Lung (tissue), 11 donors: ENCODE measurements at regions not wholly inside any gene's neighbourhood (a gene's known extent, or its start where the extent isn't known, plus 50 kb on each side); places are given as distances from the start of the nearest gene placed in this dataset.

ENCODE experiments used
- ATAC-seq: fragments of 200-7000 bp; cut with Tn5 transposase; one replicate; pipeline ENCODE4 v1.9.1; 2020; ENCODE audit warnings: moderate number of reproducible peaks; ENCODE audit not compliant: insufficient read depth, low FRiP score
- DNase-seq, 3 donors: peaks; one replicate each; pipeline ENCODE4 v3.0.0-alpha.2; 2013 to 2017
- H3K27ac ChIP-seq, 2 donors: one replicate each; pipeline ENCODE4 v1.5.1; 2013; ENCODE audit warnings: mild to moderate bottlenecking in 2 of 2, moderate library complexity in 2 of 2, control low read depth in 1 of 2, inconsistent platforms in 1 of 2, low read depth in 1 of 2, low read length in 1 of 2
- H3K27me3 ChIP-seq, 3 donors: one replicate each; pipeline ENCODE4 v1.5.1; 2013; ENCODE audit warnings: low read length in 2 of 3; ENCODE audit not compliant: control insufficient read depth in 3 of 3, insufficient read depth in 3 of 3
- H3K36me3 ChIP-seq, 4 donors: one replicate each; pipeline ENCODE4 v1.5.1; 2013; ENCODE audit warnings: low read length in 4 of 4, mild to moderate bottlenecking in 1 of 4, moderate library complexity in 1 of 4; ENCODE audit not compliant: control insufficient read depth in 4 of 4, insufficient read depth in 4 of 4
- H3K4me1 ChIP-seq, 5 donors: one replicate each; pipeline ENCODE4 v1.5.1; 2013; ENCODE audit warnings: low read length in 5 of 5, mild to moderate bottlenecking in 2 of 5, moderate library complexity in 1 of 5; ENCODE audit not compliant: control insufficient read depth in 5 of 5, insufficient read depth in 5 of 5
- H3K4me3 ChIP-seq: one replicate; pipeline ENCODE4 v1.5.1; 2013; ENCODE audit warnings: mild to moderate bottlenecking, control low read depth, moderate library complexity
- H3K9ac ChIP-seq, 2 donors: one replicate each; pipeline ENCODE4 v1.5.1; 2013; ENCODE audit warnings: low read length in 2 of 2, control low read depth in 1 of 2; ENCODE audit not compliant: insufficient read depth in 1 of 2
- H3K9me3 ChIP-seq, 4 donors: one replicate each; pipeline ENCODE4 v1.5.1; 2013; ENCODE audit warnings: low read length in 3 of 4, mild to moderate bottlenecking in 1 of 4, moderate library complexity in 1 of 4; ENCODE audit not compliant: control insufficient read depth in 4 of 4, insufficient read depth in 3 of 4
- CTCF ChIP-seq: IDR thresholded peaks from 2 replicates; pipeline ENCODE4 v1.5.1; 2012; ENCODE audit warnings: mild to moderate bottlenecking; ENCODE audit errors: control extremely low read depth, extremely low read depth
- WGBS, 2 donors: extraction: QIAGEN DNeasy Blood & Tissue Kit; methylation state at CpG; one replicate each; pipeline ENCODE4 v1.1.7; 2013; 5-methylcytosine and 5-hydroxymethylcytosine counted together
- donor health status: control.
- donor health status: control.
- donor health status: Bipolar disorder and iron deficiency.
- donor health status: healthy.
- donor health status: DM: yes; HTN: yes; CAD: no.

GRCh38 chr10:109432281-109432680, 491.0 kb downstream of the XPNPEP1 start:
- Histone ChIP-seq H3K4me1 (no peaks in the 10 kb centered on the region), H3K27me3 (no peaks in the 10 kb centered on the region), H3K4me3 (no peak overlapping the region), H3K27ac (no peak overlapping the region), H3K36me3 (no peaks in the 10 kb centered on the region), H3K9ac (no peak overlapping the region), H3K9me3 (no peaks in the 10 kb centered on the region)
- WGBS, 2 donors = 86 to 87% methylated on average over 2 of the region's 2 CpGs
- DNase-seq (no peak), ATAC-seq (no peak)
- TF ChIP-seq CTCF = no peak

- no peak for ATAC-seq
- no peak for DNase-seq
- no peak overlapping the region for H3K27ac ChIP-seq
- no peak for TF ChIP-seq CTCF
- H3K36me3 ChIP-seq = no peaks in the 10 kb centered on the region
- 70 to 79% methylated on average over 2 of the region's 2 CpGs for WGBS, 2 donors
- H3K9ac ChIP-seq = no peak overlapping the region
- no peaks in the 10 kb centered on the region for H3K4me1 ChIP-seq
- H3K27me3 ChIP-seq = no peaks in the 10 kb centered on the region
- H3K4me3 ChIP-seq = no peak overlapping the region
- H3K9me3 ChIP-seq = no peaks in the 10 kb centered on the region
Measured at GRCh38 chr10:109430799-109431198, 492.5 kb downstream of the XPNPEP1 start.

- no peak for ATAC-seq
- no peak overlapping the region for H3K9ac ChIP-seq
- WGBS, 2 donors = 71 to 78% methylated on average over 6 of the region's 6 CpGs
- DNase-seq = no peak
- no peak for TF ChIP-seq CTCF
- no peak overlapping the region for H3K27ac ChIP-seq
- H3K36me3 ChIP-seq = no peaks in the 10 kb centered on the region
- H3K9me3 ChIP-seq = no peaks in the 10 kb centered on the region
- H3K4me3 ChIP-seq = no peak overlapping the region
- H3K27me3 ChIP-seq = no peaks in the 10 kb centered on the region
- no peaks in the 10 kb centered on the region for H3K4me1 ChIP-seq
Measured at GRCh38 chr10:109430043-109430760, 493.1 kb downstream of the XPNPEP1 start.
